LNCaP clone FGC (cell line): ENCODE measurements at regions not wholly inside any gene's neighbourhood (a gene's known extent, or its start where the extent isn't known, plus 50 kb on each side); places are given as distances from the start of the nearest gene placed in this dataset.

Source experiments
- DNase-seq: peaks from one replicate; pipeline ENCODE4 v3.0.0-alpha.2; 2011; ENCODE audit warnings: low read depth
- H3K4me3 ChIP-seq: 2 replicates; pipeline ENCODE4 v1.5.1; 2011; ENCODE audit warnings: mild to moderate bottlenecking, low read depth, low read length, control low read depth
- CTCF ChIP-seq: IDR thresholded peaks from 2 replicates; pipeline ENCODE4 v1.5.1; 2012; ENCODE audit warnings: mild to moderate bottlenecking; ENCODE audit not compliant: control insufficient read depth, insufficient read depth; ENCODE audit errors: extremely low read depth

DNA sequence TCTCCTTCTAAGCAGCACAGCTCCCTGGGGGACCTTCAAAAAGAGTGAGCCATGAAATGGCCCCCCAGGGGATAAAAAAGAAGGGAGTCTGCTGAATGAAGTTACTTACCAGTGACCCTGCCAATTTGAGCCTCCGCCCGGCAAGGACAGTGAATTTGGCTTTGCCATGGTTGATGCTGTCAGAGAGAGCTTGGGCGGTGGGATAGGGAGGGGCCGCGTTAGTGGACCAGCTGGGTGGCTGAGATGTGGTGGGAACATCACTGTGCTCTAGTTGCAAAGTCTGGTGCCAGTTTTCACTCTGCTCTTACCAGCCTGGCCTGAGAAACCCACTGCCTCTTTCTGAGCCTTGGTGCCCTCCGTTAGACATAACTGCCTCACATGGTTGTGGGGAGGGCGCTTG, 114.6 kb downstream of the MRM1 start:
- no peak overlapping the region for H3K4me3 ChIP-seq
- no peak for DNase-seq
- no peak for TF ChIP-seq CTCF

DNA sequence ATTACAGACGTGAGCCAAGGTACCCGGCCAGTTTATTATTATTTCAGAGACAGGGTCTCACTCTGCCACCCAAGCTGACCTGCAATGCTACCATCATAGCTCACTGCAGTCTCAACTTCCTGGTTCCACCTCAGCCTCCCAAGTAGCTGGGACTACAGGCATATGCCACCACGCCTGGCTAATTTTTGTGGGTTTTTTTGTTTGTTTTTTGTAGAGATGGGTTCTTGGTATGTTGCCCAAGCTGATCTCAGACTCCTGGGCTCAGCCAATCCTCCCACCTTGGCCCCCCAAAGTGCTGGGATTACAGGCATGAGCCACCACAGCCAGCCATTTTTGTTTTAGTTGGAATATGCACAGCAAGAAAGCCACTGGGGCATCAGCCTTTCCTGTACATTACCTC, 115.7 kb downstream of the MRM1 start:
- no peak overlapping the region for H3K4me3 ChIP-seq
- no peak for TF ChIP-seq CTCF
- no peak for DNase-seq

- no peak for DNase-seq
- no peak overlapping the region for H3K4me3 ChIP-seq
- TF ChIP-seq CTCF, result no peak
Measured at GRCh38 chr17:36720131-36720530, 118.7 kb downstream of the MRM1 start.

GRCh38 chr17:36721560-36722120, 120.3 kb downstream of the MRM1 start:
- no peak for DNase-seq
- peak overlapping the region; percentile 34 for H3K4me3 ChIP-seq
- TF ChIP-seq CTCF, result no peak

GRCh38 chr17:36722121-36722902, 120.9 kb downstream of the MRM1 start:
- TF ChIP-seq CTCF, result no peak
- H3K4me3 ChIP-seq, result peak overlapping the region; percentile 34
- no peak for DNase-seq

DNA sequence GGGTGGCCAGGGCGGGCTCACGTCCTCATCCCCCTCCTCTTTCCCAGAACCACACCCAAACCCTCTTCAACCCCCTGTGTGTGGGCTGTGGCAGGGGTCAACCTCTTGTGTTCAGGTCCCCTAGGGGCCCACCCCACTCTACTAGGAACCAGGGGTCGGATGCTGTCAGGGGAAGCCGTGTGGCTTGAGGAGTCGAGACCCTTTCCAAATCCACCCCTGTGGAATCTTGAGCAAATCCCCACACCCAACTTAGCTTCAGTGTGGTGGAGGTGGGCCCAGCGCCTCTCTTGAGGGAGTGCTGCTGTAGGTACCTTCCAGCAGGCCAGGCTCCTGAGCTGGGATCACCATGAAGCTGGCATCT, 121.5 kb downstream of the MRM1 start:
- no peak for DNase-seq
- H3K4me3 ChIP-seq, result no peak overlapping the region
- no peak for TF ChIP-seq CTCF
